CD4-positive, CD25-positive, alpha-beta regulatory T cell (primary cell): ENCODE measurements at regions not wholly inside any gene's neighbourhood (a gene's known extent, or its start where the extent isn't known, plus 50 kb on each side); places are given as distances from the start of the nearest gene placed in this dataset.

Source experiments
- ATAC-seq, 2 donors: fragments of 150-1000 bp; cut with Tn5 transposase; one replicate each; pipeline ENCODE4 v1.10.0; 2021; ENCODE audit warnings: low read depth in 2 of 2, moderate number of reproducible peaks in 2 of 2, moderate library complexity in 1 of 2
- DNase-seq, 3 donors: peaks; one replicate each; pipeline versions ENCODE4 v3.0.0 to v3.0.0-alpha.2; 2012 to 2022; ENCODE audit warnings: mixed read lengths in 1 of 3
- H3K27ac ChIP-seq: one replicate; pipeline ENCODE4 v1.7.0; 2013; ENCODE audit warnings: mild to moderate bottlenecking, low read length; ENCODE audit not compliant: insufficient read depth, poor library complexity, severe bottlenecking
- H3K27me3 ChIP-seq: one replicate; pipeline ENCODE4 v1.7.0; 2013; ENCODE audit warnings: low read length; ENCODE audit not compliant: control insufficient read depth, insufficient read depth
- H3K36me3 ChIP-seq: one replicate; pipeline ENCODE4 v1.7.0; 2013; ENCODE audit warnings: mild to moderate bottlenecking, low read length, moderate library complexity; ENCODE audit not compliant: control insufficient read depth, insufficient read depth
- H3K4me1 ChIP-seq: 2 replicates; pipeline ENCODE4 v1.7.0; 2013; ENCODE audit warnings: mild to moderate bottlenecking, low read length; ENCODE audit not compliant: insufficient read depth, control insufficient read depth, poor library complexity, severe bottlenecking
- H3K4me3 ChIP-seq: one replicate; pipeline ENCODE4 v1.7.0; 2013; ENCODE audit warnings: low read depth, mild to moderate bottlenecking, low read length, moderate library complexity
- H3K9me3 ChIP-seq, 2 experiments: 1 replicate in 1 of 2; 2 replicates in 1 of 2; pipeline ENCODE4 v1.7.0; 2013; ENCODE audit warnings: low read length in 2 of 2, mild to moderate bottlenecking in 1 of 2, moderate library complexity in 1 of 2; ENCODE audit not compliant: control insufficient read depth in 2 of 2
- H3K27ac Mint-ChIP-seq, 3 donors: one replicate each; pipeline ENCODE4 v1.8.0; 2020 to 2022; ENCODE audit warnings: mild to moderate bottlenecking in 3 of 3, mixed read lengths in 3 of 3, moderate library complexity in 2 of 3
- H3K27me3 Mint-ChIP-seq: one replicate; pipeline ENCODE4 v1.8.0; 2022; ENCODE audit warnings: mild to moderate bottlenecking, mixed read lengths
- H3K36me3 Mint-ChIP-seq: one replicate; pipeline ENCODE4 v1.8.0; 2020; ENCODE audit warnings: mixed read lengths
- H3K4me1 Mint-ChIP-seq, 4 donors: one replicate each; pipeline ENCODE4 v1.8.0; 2020 to 2022; ENCODE audit warnings: mixed read lengths in 4 of 4, mild to moderate bottlenecking in 1 of 4
- H3K4me3 Mint-ChIP-seq, 4 donors: one replicate each; pipeline ENCODE4 v1.8.0; 2020 to 2022; ENCODE audit warnings: mild to moderate bottlenecking in 4 of 4, mixed read lengths in 4 of 4, moderate library complexity in 3 of 4
- H3K9me3 Mint-ChIP-seq, 7 donors: one replicate each; pipeline ENCODE4 v1.8.0; 2020 to 2022; ENCODE audit warnings: mixed read lengths in 7 of 7, mild to moderate bottlenecking in 3 of 7, moderate library complexity in 2 of 7

- ATAC-seq (no peak), DNase-seq (no peak)
- no peaks in the 10 kb centered on the region for H3K36me3 ChIP-seq
- Mint-ChIP-seq H3K27me3 (peaks cover 4% of the 10 kb centered on the region), H3K4me3 (no peak overlapping the region), H3K36me3 (no peaks in the 10 kb centered on the region), H3K4me1 (no peaks in the 10 kb centered on the region), H3K9me3 (peaks cover 0 to 2% (median 0%) of the 10 kb centered on the region in 7 donors), H3K27ac (no peak overlapping the region)
- H3K27me3 ChIP-seq, result peaks cover 2% of the 10 kb centered on the region
- H3K9me3 ChIP-seq, result no peaks in the 10 kb centered on the region
- H3K4me3 ChIP-seq, result no peak overlapping the region
- no peak overlapping the region for H3K27ac ChIP-seq
- no peaks in the 10 kb centered on the region for H3K4me1 ChIP-seq
Measured at GRCh38 chr11:122271745-122272144, 155.7 kb upstream of the BLID start.

GRCh38 chr11:122271137-122271536 lies 155.1 kb upstream of the BLID start:
- no peak for DNase-seq
- H3K27me3 Mint-ChIP-seq, result peaks cover 4% of the 10 kb centered on the region
- H3K4me1 ChIP-seq, result no peaks in the 10 kb centered on the region
- no peak for ATAC-seq
- no peaks in the 10 kb centered on the region for H3K36me3 ChIP-seq
- no peak overlapping the region for H3K27ac Mint-ChIP-seq
- H3K36me3 Mint-ChIP-seq, result no peaks in the 10 kb centered on the region
- H3K9me3 Mint-ChIP-seq, result peaks cover 0 to 2% (median 0%) of the 10 kb centered on the region in 7 donors
- H3K4me1 Mint-ChIP-seq, result no peaks in the 10 kb centered on the region
- H3K4me3 ChIP-seq, result no peak overlapping the region
- H3K27ac ChIP-seq, result no peak overlapping the region
- no peak overlapping the region for H3K4me3 Mint-ChIP-seq
- H3K9me3 ChIP-seq, result no peaks in the 10 kb centered on the region
- peaks cover 2% of the 10 kb centered on the region for H3K27me3 ChIP-seq

DNA sequence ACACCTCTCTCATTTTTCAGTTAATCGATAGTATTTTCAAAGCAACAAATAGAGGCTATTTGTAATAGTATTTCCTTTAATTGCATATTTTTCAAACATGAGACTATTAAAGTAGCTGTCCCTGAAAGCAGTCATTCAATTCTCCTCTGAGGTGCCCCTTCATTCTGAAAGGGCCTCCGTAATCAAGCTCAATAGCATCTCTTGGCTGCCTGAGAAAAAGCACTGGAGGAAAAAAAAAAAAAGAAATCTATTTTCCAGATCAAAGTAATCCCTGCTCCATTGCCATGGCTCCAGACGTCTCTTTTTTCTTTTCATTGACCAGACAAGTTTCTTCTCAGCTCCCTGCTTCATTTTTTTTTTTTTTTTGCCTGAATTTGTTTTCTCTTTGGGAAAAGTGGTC lies 154.5 kb upstream of the BLID start:
- no peak for ATAC-seq
- H3K36me3 ChIP-seq, result no peaks in the 10 kb centered on the region
- H3K36me3 Mint-ChIP-seq, result no peaks in the 10 kb centered on the region
- H3K27ac ChIP-seq, result no peak overlapping the region
- H3K9me3 Mint-ChIP-seq, result peaks cover 0 to 2% (median 0%) of the 10 kb centered on the region in 7 donors
- no peak overlapping the region for H3K4me3 Mint-ChIP-seq
- no peak for DNase-seq
- H3K4me1 ChIP-seq, result no peaks in the 10 kb centered on the region
- no peaks in the 10 kb centered on the region for H3K4me1 Mint-ChIP-seq
- peaks cover 2% of the 10 kb centered on the region for H3K27me3 ChIP-seq
- no peak overlapping the region for H3K27ac Mint-ChIP-seq
- H3K27me3 Mint-ChIP-seq, result peaks cover 4% of the 10 kb centered on the region
- no peaks in the 10 kb centered on the region for H3K9me3 ChIP-seq
- no peak overlapping the region for H3K4me3 ChIP-seq

DNA sequence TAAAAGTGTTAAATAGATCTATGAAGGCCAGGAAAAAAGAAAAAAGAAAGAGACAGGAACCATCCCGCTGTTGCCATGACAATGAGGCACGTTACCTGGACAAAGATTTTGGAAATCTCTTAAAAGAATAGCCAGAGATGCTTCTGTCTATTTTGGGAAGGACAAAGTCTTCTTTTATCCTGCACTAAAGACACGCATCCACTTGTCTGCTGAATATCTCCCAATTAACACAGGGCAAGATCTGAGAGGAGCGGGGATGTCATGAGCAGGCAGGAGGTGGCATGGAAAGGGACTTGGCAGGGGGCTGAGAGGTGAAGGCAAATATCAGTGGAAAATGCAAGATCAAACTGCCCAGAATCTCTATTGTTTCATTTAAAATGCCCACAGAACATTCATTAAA lies 153.8 kb upstream of the BLID start:
- Histone ChIP-seq H3K4me1 (no peaks in the 10 kb centered on the region), H3K27ac (no peak overlapping the region), H3K36me3 (no peaks in the 10 kb centered on the region), H3K4me3 (no peak overlapping the region), H3K27me3 (peaks cover 2% of the 10 kb centered on the region), H3K9me3 (no peaks in the 10 kb centered on the region)
- Mint-ChIP-seq H3K4me1 (no peaks in the 10 kb centered on the region), H3K27me3 (peaks cover 4% of the 10 kb centered on the region), H3K36me3 (no peaks in the 10 kb centered on the region), H3K27ac (no peak overlapping the region), H3K4me3 (no peak overlapping the region), H3K9me3 (peaks cover 0 to 2% (median 0%) of the 10 kb centered on the region in 7 donors)
- no peak for DNase-seq
- no peak for ATAC-seq

DNA sequence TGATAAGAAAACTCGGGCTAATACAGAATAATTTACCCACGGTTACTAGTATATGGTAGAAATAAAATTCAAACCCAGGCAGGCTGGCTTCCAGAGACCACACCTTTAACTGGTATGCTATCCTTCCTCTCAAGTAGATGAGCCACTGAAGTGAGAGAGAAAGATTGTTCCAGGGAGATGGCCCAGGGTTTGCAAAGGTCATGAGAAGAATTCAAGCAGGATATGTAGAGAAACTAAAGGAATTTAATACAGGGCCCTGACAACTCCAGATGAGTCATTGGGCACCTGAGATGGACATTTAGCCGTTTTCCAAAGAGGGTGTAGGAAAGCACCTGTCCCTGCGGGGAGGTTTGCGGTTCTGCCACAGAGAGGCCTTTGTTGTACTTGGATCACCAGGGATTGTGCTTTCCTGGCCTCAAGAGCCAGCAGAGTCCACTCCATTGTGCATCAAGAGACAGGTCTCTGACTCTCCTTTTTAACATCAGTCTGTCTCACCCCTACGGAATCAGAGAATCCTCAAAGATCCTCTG lies 152.7 kb upstream of the BLID start:
- Histone ChIP-seq H3K4me3 (no peak overlapping the region), H3K27me3 (peaks cover 2% of the 10 kb centered on the region), H3K9me3 (no peaks in the 10 kb centered on the region), H3K27ac (no peak overlapping the region), H3K4me1 (no peaks in the 10 kb centered on the region), H3K36me3 (no peaks in the 10 kb centered on the region)
- no peak for ATAC-seq
- Mint-ChIP-seq H3K27ac (no peak overlapping the region), H3K36me3 (no peaks in the 10 kb centered on the region), H3K27me3 (peaks cover 4% of the 10 kb centered on the region), H3K9me3 (peaks cover 0 to 2% (median 0%) of the 10 kb centered on the region in 7 donors), H3K4me1 (no peaks in the 10 kb centered on the region), H3K4me3 (no peak overlapping the region)
- no peak for DNase-seq

- Mint-ChIP-seq H3K27ac (no peak overlapping the region), H3K9me3 (peaks cover 0 to 2% (median 0%) of the 10 kb centered on the region in 7 donors), H3K36me3 (no peaks in the 10 kb centered on the region), H3K27me3 (peaks cover 4% of the 10 kb centered on the region), H3K4me3 (no peak overlapping the region), H3K4me1 (no peaks in the 10 kb centered on the region)
- no peak overlapping the region for H3K4me3 ChIP-seq
- H3K36me3 ChIP-seq, result no peaks in the 10 kb centered on the region
- DNase-seq (no peak), ATAC-seq (no peak)
- H3K27me3 ChIP-seq, result peaks cover 2% of the 10 kb centered on the region
- no peaks in the 10 kb centered on the region for H3K9me3 ChIP-seq
- H3K27ac ChIP-seq, result no peak overlapping the region
- no peaks in the 10 kb centered on the region for H3K4me1 ChIP-seq
Measured at GRCh38 chr11:122267602-122268001, 151.6 kb upstream of the BLID start.

- Histone ChIP-seq H3K27me3 (peaks cover 2% of the 10 kb centered on the region), H3K4me3 (no peak overlapping the region), H3K4me1 (no peaks in the 10 kb centered on the region), H3K9me3 (no peaks in the 10 kb centered on the region), H3K36me3 (no peaks in the 10 kb centered on the region), H3K27ac (no peak overlapping the region)
- peaks cover 4% of the 10 kb centered on the region for H3K27me3 Mint-ChIP-seq
- H3K9me3 Mint-ChIP-seq, result peaks cover 0 to 2% (median 0%) of the 10 kb centered on the region in 7 donors
- ATAC-seq, result no peak
- no peak overlapping the region for H3K4me3 Mint-ChIP-seq
- H3K36me3 Mint-ChIP-seq, result no peaks in the 10 kb centered on the region
- H3K4me1 Mint-ChIP-seq, result no peaks in the 10 kb centered on the region
- no peak for DNase-seq
- H3K27ac Mint-ChIP-seq, result no peak overlapping the region
Measured at GRCh38 chr11:122265981-122266380, 150.0 kb upstream of the BLID start.

DNA sequence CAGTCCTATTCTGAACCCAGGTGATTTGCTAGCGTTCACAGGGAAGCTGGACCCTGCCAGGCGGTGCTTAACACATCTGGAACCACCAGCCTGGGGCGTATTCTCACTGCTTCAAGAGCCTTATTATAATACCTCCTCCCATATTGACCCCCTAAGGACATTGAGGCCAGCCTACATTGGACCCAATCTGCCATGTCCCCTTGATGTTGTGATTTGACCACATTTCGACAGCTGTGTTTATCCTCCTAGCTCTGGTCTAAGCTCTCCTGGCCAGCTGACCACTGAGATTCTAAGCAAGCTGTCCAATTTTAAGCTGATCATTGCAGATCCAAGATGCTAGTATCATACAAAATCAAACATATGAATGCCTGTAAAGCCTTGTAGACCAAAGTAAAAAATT lies 148.1 kb upstream of the BLID start:
- no peak overlapping the region for H3K27ac Mint-ChIP-seq
- peaks cover 0 to 2% (median 0%) of the 10 kb centered on the region in 7 donors for H3K9me3 Mint-ChIP-seq
- Histone ChIP-seq H3K4me3 (no peak overlapping the region), H3K27ac (no peak overlapping the region), H3K9me3 (no peaks in the 10 kb centered on the region), H3K36me3 (no peaks in the 10 kb centered on the region), H3K4me1 (no peaks in the 10 kb centered on the region), H3K27me3 (peaks cover 2% of the 10 kb centered on the region)
- H3K4me1 Mint-ChIP-seq, result no peaks in the 10 kb centered on the region
- no peak overlapping the region for H3K4me3 Mint-ChIP-seq
- DNase-seq (no peak), ATAC-seq (no peak)
- H3K36me3 Mint-ChIP-seq, result no peaks in the 10 kb centered on the region
- no peaks in the 10 kb centered on the region for H3K27me3 Mint-ChIP-seq
